HL-60 (cell line): ENCODE measurements at regions not wholly inside any gene's neighbourhood (a gene's known extent, or its start where the extent isn't known, plus 50 kb on each side); places are given as distances from the start of the nearest gene placed in this dataset.

Source experiments
- REST ChIP-seq: IDR thresholded peaks from 2 replicates; pipeline ENCODE4 v1.6.1; 2012; ENCODE audit warnings: low read depth; ENCODE audit not compliant: insufficient replicate concordance
- TF ChIP-seq, protein P1 (sequence below): IDR thresholded peaks from one replicate; pipeline ENCODE4 v1.5.1; 2011; ENCODE audit warnings: low read length, control low read depth, inconsistent platforms; ENCODE audit not compliant: insufficient read depth

GRCh38 chrX:146160443-146161203 lies 343.0 kb downstream of the SLITRK2 start:
- TF ChIP-seq, protein P1, sequence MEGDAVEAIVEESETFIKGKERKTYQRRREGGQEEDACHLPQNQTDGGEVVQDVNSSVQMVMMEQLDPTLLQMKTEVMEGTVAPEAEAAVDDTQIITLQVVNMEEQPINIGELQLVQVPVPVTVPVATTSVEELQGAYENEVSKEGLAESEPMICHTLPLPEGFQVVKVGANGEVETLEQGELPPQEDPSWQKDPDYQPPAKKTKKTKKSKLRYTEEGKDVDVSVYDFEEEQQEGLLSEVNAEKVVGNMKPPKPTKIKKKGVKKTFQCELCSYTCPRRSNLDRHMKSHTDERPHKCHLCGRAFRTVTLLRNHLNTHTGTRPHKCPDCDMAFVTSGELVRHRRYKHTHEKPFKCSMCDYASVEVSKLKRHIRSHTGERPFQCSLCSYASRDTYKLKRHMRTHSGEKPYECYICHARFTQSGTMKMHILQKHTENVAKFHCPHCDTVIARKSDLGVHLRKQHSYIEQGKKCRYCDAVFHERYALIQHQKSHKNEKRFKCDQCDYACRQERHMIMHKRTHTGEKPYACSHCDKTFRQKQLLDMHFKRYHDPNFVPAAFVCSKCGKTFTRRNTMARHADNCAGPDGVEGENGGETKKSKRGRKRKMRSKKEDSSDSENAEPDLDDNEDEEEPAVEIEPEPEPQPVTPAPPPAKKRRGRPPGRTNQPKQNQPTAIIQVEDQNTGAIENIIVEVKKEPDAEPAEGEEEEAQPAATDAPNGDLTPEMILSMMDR = no peak
- no peak for TF ChIP-seq REST
